ENCODE measurements at regions not wholly inside any gene's neighbourhood (a gene's known extent, or its start where the extent isn't known, plus 50 kb on each side); places are given as distances from the start of the nearest gene placed in this dataset.

DNA sequence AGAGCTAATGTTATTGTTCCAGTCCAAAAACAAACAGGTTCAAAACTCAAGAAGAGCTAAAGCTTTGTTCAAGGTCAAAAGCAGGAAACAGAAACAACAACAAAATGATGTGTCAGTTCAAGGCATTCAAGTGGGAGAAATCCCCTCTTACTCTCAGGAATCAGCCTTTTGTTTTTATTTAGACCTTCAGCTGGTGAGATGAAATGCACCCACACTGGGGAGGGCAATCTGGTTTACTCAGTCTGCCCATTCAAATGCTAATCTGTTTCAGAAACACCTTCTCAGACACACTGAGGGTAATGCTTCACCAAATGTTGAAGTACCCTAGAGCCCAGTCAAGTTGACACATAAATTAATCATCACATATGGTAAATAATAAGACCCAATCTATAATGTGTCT is 150.6 kb downstream of the TMX3 start:
- TF ChIP-seq, protein P1, sequence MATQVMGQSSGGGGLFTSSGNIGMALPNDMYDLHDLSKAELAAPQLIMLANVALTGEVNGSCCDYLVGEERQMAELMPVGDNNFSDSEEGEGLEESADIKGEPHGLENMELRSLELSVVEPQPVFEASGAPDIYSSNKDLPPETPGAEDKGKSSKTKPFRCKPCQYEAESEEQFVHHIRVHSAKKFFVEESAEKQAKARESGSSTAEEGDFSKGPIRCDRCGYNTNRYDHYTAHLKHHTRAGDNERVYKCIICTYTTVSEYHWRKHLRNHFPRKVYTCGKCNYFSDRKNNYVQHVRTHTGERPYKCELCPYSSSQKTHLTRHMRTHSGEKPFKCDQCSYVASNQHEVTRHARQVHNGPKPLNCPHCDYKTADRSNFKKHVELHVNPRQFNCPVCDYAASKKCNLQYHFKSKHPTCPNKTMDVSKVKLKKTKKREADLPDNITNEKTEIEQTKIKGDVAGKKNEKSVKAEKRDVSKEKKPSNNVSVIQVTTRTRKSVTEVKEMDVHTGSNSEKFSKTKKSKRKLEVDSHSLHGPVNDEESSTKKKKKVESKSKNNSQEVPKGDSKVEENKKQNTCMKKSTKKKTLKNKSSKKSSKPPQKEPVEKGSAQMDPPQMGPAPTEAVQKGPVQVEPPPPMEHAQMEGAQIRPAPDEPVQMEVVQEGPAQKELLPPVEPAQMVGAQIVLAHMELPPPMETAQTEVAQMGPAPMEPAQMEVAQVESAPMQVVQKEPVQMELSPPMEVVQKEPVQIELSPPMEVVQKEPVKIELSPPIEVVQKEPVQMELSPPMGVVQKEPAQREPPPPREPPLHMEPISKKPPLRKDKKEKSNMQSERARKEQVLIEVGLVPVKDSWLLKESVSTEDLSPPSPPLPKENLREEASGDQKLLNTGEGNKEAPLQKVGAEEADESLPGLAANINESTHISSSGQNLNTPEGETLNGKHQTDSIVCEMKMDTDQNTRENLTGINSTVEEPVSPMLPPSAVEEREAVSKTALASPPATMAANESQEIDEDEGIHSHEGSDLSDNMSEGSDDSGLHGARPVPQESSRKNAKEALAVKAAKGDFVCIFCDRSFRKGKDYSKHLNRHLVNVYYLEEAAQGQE (IDR thresholded peaks at IDR 0.05; ENCODE audit: insufficient read depth in 1 of 2, low read depth in 2 of 2, low read length in 2 of 2): no peak
- no peak for TF ChIP-seq POLR2AphosphoS5 (IDR thresholded peaks at IDR 0.05; ENCODE audit: low read depth, low read length)
